HG03095 (cell line): ENCODE measurements at regions not wholly inside any gene's neighbourhood (a gene's known extent, or its start where the extent isn't known, plus 50 kb on each side); places are given as distances from the start of the nearest gene placed in this dataset.
"Not testable (repeated sequence)": the region's sequence is repeated elsewhere in the genome, so short reads cannot be mapped to it uniquely, and the experiment has no call there.

Experiments
- ATAC-seq: cut with Tn5 transposase; IDR thresholded peaks from one replicate; pipeline ENCODE4 v1.9.1; 2021; ENCODE audit warnings: moderate library complexity; ENCODE audit not compliant: unreplicated experiment

DNA sequence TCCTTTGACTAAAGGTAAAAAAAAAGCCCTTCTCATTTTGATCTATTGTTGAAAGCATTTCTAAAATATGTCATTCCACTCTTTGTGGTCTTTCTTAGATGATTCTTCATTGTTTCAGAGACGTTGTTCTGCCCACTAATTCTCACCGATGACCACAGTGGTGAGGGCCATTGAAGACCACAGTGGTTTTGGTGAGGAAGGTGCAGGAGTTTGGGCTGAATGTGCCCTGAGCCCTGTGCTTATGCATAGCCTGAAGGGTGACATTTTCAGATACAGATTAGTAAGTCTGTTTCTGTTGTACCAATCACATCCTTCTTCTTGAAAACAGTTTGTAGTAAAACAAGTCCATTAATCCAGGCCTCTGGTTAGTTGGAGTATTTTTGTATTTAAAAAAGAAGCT lies 251.3 kb upstream of the ATP5MC3 start:
- no peak for ATAC-seq

DNA sequence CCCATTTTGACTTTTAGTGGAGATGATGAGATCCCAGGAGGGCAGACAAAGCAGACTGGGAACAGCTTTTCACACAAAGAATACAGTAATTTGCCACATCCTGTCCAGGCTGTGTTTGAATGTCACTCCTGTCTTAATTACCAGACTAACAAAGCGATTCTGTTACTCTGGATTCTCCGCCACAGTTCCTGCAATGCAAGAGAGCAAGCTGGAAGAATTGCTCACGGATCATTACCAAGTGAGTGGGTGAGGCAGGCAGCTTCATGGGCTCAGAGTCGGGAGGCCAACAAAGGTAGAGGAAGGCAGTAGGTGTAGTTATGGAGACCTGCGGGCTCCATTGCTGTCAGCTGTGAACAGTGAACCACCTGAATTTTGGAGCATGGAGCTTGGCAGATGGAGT lies 250.5 kb upstream of the ATP5MC3 start:
- no peak for ATAC-seq

DNA sequence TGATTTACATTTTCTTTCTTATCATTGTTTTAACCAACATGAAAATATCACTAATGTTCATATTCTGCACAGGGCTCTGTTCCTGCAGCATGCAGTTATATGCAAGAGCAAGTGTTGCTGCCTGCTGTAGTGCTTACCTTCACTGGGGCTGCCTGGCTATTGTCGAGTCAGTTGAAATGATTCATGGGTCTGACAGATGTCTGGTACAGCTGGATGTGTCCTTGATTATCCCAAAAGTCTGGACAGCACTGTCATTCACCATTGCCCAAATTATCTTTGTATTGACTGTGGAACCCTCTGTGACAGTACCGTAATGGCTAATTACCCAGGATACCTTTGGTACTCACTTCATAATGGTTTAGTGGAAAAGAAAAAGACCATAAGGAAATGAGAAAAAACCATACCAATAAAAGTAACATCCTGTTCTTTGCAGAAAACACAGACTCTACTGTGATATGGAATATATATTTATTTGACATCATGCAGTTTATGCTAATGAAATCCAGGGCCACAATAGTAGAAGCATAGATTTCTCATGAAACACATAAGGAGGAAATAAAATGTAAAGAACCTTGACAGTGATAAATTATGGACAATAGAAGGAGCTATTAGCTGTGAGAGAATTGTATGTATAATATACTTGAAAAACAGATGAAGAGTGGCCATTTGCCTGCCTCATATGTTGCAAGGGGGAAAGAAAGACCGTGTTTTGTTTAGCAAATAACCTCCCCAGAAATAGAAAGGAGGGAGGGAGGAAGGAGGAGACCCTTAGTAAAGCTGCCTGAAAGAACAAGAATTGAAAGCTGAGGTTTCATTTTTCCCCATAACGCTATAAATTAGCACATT lies 249.8 kb upstream of the ATP5MC3 start:
- no peak for ATAC-seq

DNA sequence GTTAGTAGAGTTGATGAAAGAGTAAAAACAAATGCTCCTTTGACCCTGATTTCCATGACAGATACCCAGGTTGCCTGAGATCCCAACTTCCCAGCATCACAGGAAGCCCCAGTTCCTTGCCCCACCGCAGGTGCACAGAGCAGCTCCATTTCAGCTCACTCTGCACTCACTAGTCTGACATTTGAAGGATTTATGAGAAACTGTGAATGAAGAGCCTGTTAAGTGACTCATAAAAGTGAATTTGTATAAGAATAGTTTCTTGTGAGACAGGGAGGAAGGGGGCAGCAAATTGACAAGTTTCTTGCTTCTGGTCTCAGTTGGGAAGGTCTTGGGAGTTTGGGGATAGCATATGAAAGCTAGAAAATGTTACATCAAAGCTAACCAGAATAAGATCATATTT lies 248.7 kb upstream of the ATP5MC3 start:
- ATAC-seq, result no peak

DNA sequence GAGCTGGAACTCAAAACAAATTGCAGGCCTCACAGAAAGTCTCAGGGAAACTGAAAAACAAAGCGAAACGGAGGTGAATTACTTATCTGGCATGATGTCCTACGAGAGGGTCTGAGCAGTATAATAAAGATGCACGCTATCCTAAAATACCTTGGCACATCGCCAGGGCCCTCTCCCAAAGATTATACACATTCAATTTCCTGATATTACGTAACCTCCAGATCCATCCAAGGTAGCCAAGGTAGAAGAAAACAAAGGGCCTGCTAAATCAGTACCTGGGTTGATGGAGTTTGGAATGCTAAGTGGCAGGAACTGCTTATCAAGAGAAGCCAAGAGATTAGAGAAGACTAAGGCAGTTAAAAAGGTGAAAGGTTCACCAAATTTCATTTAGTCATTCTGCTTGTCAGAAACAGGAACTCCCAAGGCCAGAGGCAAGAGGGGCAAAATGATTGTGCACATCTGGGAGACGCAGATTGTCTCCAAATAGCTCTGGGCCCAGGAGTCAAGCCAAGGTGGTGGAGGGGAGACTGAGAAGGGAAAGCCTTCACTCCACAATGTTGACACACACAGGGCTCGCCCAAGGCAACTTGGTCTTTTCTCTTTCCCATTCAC lies 236.8 kb upstream of the ATP5MC3 start:
- ATAC-seq, result no peak

DNA sequence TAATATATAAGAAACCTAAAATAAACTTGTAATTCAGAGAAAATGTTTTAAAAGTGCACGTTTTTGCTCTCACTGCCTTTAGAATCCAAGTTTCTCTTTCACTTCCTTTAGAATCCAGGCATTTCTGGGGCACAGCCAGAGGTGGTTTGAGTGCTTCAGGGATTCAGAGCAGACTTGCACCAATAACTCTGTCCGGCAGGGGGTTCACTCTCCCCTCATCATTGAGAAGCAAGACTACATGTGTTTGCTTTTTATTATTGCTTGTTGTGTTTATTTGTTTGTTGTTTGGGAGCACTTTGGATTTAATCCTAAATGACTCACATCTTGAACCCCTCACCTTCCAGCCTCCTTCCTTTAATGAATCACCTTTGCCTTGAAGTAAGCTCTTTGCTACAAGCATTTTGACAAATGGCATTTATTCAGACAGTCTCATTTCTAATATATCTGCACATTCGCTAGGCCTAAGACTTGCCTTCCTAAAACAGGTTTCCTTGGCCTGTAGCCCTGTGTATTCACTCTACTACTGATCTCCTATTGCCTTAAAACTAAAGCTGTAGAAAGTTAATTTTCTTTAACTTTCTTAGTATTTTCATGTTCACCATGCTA lies 233.5 kb upstream of the ATP5MC3 start:
- ATAC-seq, result no peak

DNA sequence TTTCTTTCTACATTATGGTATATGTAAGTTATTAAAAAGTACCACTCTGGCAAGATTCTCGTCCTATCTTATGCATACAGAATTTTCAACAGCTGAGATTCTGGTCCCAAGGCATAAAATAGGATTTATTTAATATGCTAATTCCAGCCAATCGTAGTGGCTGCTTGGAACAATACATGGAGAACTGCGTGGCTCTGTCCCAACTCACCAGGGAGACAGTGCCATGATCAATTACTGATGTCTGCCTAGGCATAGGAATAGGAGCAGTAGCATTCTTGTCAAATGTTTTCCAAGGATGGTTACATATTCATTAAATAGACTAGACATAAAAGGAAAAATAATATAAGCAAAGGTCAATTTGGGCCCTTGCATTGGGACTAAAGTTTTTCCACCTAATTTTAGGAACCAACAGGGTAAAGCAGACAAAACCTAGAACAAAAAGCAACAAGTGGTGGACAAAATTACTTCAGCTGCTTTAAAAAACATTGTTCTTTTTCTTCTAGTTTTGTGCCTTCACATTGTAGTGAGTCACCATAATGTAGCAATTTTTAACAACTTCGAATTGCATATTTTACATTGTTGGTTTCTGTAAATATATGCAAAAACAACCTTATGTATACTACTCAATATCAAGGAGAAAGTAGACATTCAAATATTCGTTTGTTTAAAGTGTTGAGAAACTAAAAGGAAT lies 232.8 kb upstream of the ATP5MC3 start:
- ATAC-seq, result no peak

DNA sequence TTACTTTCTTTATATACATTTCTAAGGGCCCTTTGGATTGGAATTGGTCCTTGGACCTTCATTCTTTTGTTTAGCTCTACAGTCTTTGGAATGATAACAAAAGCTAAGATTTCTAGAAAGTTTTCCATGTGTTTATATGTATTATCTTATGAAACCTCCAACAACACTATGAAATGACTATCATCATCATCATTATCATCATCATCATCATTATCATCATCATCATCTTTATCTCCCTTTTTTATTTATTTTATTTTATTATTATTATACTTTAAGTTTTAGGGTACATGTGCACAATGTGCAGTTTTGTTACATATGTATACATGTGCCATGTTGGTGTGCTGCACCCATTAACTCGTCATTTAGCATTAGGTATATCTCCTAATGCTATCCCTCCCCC lies 229.4 kb upstream of the ATP5MC3 start:
- ATAC-seq, result not testable (repeated sequence)

DNA sequence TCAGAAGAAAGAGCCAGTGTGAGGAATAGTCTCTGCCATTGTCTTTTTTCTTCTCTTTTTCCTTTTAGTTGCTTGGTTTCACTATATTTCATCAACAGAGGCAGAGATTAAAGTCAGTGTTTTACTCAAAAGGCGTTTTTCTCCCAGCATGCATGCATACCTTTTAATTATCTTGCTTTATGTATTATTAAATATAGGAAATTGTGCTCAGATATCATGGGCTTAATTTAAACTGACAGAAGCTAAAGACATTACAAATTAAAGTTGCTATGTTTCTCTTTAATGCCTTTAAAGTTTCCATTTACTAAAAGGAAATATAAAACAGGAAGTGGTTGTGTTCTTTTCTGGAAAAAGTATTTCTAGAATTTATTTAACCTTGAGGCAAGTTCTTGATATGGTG lies 223.3 kb upstream of the ATP5MC3 start:
- no peak for ATAC-seq

DNA sequence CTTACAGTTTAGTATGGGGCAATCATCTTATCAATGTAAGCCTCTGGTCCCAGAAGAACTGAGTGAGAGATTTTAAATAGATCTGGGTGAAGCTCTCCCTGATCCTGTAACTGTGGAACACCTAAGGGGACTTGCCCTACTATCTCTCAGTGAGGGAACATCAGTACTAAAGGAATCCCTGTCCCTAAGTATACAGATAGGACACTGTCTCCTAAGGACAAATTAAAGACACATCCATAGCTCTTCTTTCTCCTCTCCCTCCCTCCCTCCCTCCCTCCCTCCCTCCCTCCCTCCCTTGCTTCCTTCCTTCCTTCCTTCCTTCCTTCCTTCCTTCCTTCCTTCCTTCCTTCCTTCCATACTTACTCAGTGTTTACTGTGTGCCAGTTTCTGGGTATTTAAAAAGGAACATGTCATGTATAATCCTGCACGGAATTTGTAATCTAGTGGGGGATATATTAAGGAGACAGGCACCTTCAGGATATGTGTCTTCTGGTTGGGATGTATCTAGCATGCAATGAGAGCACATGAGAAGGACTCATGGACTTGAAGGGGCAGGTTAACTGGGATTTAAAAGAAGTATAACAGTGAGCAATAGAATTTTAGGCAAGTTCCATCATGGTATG lies 222.2 kb upstream of the ATP5MC3 start:
- no peak for ATAC-seq

DNA sequence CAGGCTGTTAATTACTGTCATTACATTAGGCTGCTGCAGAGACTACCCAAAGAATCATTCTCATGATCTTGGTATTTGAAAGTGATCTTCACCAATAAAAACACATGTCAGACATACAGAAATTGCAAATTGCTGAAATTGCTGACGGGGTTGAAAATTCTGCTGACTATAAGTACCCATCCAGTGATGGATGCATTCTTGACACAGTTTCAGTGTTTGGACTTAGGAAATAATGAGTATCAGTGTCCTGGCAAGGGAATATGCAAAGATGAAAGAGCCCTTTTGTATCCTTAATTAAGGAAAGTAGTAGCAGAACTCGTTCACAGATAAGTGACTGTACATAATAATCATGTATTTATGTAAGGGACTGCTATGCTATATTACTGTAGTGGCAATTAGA lies 221.1 kb upstream of the ATP5MC3 start:
- ATAC-seq, result no peak

DNA sequence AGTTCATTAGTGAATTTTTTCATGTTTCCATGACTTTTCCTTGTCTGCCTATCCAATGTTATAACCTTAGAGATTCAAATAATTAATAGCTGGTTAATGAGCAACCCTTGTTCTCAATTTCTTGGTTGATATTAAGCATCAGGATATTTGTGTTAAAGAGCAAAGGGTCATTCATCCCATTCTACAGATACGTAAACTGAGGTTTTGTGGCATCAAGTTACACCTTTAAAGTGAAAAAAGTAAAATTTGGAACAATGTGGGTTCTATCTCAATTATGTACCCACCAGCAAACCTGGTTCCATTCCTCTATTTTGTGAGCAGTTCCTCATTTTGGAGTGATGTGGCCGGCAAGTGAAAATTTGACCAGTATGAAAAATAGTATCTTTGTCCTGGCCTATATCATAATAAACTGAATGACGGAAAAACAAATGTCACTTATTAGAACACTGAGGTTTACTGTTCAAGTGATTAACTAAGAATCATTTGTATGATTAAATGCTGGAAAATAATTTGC lies 220.5 kb upstream of the ATP5MC3 start:
- no peak for ATAC-seq

DNA sequence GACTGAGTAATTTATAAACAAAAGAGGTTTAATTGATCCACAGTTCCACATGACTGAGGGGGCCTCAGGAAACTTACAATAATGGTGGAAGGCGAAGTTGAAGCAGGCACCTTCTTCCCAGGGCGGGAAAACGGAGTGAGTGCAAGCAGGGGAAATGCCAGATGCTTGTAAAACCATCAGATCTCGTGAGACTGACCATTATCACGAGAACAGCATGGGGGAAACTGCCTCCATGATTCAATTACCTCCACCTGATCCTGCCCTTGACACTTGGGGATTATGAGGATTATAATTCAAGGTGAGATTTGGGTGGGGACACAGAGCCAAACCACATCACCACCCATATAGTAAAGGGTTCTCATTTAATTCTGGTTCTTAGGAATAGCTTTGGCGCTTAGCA lies 219.5 kb upstream of the ATP5MC3 start:
- ATAC-seq, result no peak

DNA sequence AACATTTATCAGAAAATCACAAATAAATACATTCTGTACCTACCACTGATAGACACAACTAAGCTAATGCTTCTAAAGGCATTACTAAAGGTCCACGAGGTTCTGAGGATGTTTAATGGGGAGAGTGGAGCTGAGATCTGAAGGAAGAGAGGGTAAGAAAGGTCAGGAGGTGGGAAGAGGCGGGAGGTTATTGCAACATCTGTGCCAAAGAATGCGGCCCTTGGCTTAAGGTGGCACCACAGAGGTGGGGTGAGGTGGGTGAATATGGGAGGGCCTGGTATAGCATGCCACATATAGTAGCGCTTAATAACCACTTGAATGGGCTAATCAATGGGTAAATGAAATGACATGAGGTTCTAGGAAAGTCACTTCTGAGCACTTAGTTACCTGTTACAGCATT lies 217.8 kb upstream of the ATP5MC3 start:
- ATAC-seq, result no peak

DNA sequence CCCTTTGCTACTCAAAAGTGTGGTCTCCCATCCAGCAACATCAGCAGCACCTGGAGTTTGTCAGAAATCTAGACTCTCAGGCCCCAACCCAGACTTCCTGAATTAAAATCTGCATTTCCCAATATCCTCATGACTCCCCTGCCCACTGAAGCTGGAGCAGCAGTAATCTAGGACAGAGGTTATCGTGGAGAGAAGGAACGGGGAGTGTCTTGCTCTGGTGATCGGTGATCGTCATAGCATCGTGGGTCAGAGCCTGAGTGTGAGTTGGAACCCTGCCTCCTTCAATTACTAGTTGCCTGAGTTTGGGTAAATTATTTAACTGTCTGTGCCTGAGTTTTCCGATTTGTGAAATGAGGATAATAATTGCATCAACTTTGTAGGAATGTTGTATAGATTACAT lies 217.3 kb upstream of the ATP5MC3 start:
- no peak for ATAC-seq

DNA sequence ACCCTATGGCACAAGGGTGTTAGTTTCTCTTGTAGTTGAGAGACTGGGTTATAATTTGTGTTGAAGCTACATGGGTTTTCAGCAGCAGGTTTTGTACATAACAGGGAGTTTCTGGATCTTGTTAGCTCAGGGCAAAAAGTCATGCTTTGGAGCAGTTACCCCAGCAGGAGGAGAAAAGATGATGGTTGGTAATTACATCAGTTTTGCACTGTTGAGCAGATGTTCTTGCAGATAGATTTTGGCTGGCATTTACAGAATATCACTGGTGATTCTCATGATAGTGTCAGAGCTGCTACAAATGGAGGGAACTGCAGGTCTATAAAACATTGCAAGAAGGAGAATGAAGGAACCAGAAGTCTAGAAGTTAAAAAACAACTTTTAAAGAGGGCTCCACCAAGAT lies 215.2 kb upstream of the ATP5MC3 start:
- ATAC-seq, result no peak

DNA sequence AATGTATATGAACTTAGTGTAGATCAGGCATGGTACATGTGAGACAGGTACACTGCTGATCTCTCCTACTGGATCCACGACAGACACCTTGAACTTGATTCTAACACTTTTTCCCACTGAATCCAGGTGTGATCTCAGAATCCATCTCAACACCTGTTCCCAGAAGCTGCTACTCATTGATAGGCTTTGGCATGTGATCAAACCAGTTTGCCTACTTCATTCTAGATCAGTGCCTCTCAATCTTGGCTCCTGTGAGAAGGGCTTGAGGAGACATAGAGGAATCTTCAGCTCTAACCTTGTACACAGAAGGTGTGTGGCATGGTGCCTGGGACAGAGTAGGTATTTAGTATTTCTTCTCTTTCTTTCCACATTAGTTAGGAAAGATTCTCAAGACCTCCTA lies 212.3 kb upstream of the ATP5MC3 start:
- ATAC-seq, result no peak

DNA sequence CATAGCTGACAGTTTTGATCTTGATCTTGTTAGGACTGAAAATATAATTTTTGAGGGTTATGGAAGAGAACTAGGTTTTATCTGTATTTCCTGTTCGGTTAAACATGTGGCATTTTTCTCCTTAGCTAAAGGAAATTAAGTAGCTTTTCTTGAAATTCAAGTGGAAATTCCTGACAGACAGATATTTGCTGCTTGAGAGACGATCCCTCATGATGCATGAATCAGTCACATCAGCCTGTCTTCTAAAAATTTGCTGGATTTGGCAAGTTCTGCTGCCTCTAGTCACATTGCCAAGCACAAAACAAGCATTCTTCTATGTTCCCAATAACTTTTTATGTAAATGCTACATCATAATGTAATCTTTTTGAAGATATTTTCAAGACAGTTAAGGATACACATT lies 201.8 kb upstream of the ATP5MC3 start:
- ATAC-seq, result no peak

DNA sequence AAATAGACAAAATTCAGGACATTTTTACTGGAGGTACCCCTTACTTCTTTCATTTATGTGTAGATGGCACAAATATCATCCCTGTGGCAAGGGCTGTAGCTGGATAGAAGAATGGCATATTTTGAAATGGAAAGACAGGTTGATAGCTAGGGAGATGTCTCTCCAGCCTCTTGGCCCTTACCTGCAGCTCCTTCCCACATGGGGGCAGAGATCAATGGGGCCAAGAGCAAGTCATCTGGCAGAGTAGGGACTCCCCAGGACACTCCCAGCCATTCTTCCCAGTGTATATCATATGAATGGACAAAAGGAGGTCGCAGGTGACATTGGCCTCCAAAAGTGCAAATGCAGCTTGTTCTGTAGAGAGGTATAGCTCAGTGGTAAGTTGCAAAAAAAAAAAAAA lies 192.2 kb upstream of the ATP5MC3 start:
- ATAC-seq, result no peak

DNA sequence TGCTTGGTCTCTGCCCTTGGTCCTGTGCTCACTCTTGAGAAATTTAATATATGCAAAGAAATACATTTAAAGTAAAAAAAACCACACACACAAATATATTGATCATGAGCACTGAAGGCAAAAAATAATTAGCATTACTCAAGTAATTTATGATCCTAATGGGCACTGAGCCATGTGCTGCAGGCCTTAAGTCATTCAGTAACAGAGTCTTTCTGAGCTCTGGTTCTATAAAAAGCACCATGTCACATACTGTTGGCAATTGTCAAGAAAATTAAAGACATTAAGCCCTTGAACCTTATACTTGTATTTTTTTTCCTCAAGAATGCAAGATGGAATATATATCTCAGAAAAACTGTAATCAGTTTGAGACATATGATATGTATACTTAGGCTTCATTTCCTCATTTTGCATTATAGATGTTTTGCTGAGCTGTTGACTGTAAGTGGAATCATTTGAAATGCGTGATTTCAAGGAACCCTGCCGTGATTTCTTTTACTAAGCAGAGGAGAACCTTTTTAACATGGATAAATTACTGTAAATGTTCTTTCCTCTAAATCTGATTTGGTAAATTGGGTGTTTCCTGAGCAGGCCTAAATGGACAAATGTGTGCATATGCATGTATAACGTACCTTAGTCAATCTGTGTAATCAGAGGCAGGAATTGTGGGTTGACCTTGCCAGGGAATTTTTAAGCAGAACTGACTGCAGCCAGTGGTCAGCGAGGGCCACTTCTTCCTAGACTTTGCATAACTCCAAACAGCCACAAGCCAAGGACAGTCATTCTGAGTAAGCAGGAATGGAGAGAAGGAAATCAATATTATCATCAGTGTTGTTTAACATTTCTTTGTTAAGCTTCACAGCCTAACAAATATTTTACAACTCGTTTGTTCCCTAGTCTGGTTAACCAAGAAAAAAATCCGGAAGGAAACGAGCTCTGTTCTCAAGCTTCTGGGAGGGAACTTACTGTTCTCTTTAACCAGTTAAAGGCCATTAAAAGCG lies 191.5 kb upstream of the ATP5MC3 start:
- ATAC-seq, result no peak
